ENCODE measurements at regions not wholly inside any gene's neighbourhood (a gene's known extent, or its start where the extent isn't known, plus 50 kb on each side); places are given as distances from the start of the nearest gene placed in this dataset.

DNA sequence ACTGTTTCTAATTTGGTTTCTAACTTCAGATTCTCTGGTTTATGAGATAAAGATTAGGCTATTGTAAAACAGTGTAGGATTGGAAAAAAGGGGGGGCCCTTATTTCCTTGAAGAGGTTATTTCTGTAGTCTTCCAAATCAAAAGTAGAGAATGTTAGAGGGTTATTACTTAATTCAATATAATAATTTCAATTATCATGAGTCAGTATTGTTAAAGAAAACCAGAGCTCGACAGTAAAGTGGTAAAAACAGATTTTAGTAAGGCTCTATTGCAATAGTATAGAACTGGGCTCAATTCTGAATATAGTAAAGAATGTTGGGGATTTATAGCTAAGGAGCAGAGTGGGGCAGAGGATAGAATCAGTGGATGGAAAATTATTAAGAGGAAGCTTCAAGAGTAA is 140.0 kb downstream of the TANC2 start:
- FAIRE-seq = no peak
- ATAC-seq = no peak
- H3K27ac ChIP-seq (ENCODE audit: extremely low read depth, low read depth, low read length) = no peak overlapping the region
- ChIA-PET CTCF (ENCODE audit: low intra/inter-chr PET ratio) (no interaction called here), POLR2A (interaction anchor here (1.0 kb wide), 1 partner anchor 10 kb away, joined by 3 read pairs; no protein-coding TSS in a partner anchor)
- H3K36me3 ChIP-seq (ENCODE audit: control insufficient read depth, insufficient read depth, low read length) = no peaks in the 10 kb centered on the region
- no peaks in the 10 kb centered on the region for H3K79me2 ChIP-seq (ENCODE audit: control insufficient read depth, insufficient read depth, low read length)
- no TSS peak for BruUV-seq (replicated peaks)
- WGBS (ENCODE audit: insufficient coverage, low coverage, missing lambda C conversion rate) = 15% methylated on average over 1 of the region's 1 CpG
- in situ Hi-C loops (cut with MboI) = no loop called here
- TF ChIP-seq, protein P1, sequence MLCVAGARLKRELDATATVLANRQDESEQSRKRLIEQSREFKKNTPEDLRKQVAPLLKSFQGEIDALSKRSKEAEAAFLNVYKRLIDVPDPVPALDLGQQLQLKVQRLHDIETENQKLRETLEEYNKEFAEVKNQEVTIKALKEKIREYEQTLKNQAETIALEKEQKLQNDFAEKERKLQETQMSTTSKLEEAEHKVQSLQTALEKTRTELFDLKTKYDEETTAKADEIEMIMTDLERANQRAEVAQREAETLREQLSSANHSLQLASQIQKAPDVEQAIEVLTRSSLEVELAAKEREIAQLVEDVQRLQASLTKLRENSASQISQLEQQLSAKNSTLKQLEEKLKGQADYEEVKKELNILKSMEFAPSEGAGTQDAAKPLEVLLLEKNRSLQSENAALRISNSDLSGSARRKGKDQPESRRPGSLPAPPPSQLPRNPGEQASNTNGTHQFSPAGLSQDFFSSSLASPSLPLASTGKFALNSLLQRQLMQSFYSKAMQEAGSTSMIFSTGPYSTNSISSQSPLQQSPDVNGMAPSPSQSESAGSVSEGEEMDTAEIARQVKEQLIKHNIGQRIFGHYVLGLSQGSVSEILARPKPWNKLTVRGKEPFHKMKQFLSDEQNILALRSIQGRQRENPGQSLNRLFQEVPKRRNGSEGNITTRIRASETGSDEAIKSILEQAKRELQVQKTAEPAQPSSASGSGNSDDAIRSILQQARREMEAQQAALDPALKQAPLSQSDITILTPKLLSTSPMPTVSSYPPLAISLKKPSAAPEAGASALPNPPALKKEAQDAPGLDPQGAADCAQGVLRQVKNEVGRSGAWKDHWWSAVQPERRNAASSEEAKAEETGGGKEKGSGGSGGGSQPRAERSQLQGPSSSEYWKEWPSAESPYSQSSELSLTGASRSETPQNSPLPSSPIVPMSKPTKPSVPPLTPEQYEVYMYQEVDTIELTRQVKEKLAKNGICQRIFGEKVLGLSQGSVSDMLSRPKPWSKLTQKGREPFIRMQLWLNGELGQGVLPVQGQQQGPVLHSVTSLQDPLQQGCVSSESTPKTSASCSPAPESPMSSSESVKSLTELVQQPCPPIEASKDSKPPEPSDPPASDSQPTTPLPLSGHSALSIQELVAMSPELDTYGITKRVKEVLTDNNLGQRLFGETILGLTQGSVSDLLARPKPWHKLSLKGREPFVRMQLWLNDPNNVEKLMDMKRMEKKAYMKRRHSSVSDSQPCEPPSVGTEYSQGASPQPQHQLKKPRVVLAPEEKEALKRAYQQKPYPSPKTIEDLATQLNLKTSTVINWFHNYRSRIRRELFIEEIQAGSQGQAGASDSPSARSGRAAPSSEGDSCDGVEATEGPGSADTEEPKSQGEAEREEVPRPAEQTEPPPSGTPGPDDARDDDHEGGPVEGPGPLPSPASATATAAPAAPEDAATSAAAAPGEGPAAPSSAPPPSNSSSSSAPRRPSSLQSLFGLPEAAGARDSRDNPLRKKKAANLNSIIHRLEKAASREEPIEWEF (CRISPR knock-in tag; IDR thresholded peaks at IDR 0.05) = no peak
- no peak overlapping the region for H3K4me3 ChIP-seq
- H3K4me2 ChIP-seq (ENCODE audit: insufficient read depth, low read length) = no peak overlapping the region
- no peaks in the 10 kb centered on the region for H3K9me3 ChIP-seq (replicated peaks; ENCODE audit: control insufficient read depth, insufficient read depth, low read depth, low read length)
- H3K9me1 ChIP-seq (ENCODE audit: control insufficient read depth, insufficient read depth, low read length) = no peaks in the 10 kb centered on the region
- H2AFZ ChIP-seq (ENCODE audit: low read depth, low read length) = no peak overlapping the region
- no peak for DNase-seq (ENCODE audit: extremely low read depth in 1 of 4, low spot score in 3 of 4)
- no peaks in the 10 kb centered on the region for H3K4me1 ChIP-seq (replicated peaks in 1 of 2; ENCODE audit: control insufficient read depth in 2 of 2, insufficient read depth in 2 of 2, low read length in 2 of 2)
- no peaks in the 10 kb centered on the region for H3K27me3 ChIP-seq (ENCODE audit: control insufficient read depth in 2 of 2, insufficient read depth in 2 of 2, low read length in 2 of 2)
- no peaks in the 10 kb centered on the region for H4K20me1 ChIP-seq (replicated peaks; ENCODE audit: control insufficient read depth, insufficient read depth, low read length)
- no peak overlapping the region for H3K9ac ChIP-seq (ENCODE audit: insufficient read depth in 1 of 2, low read depth in 2 of 2, low read length in 2 of 2)
- intact Hi-C loops (cut with micrococcal nuclease) = no loop called here
